Keratinocyte (primary cell): ENCODE measurements at regions not wholly inside any gene's neighbourhood (a gene's known extent, or its start where the extent isn't known, plus 50 kb on each side); places are given as distances from the start of the nearest gene placed in this dataset.

Source experiments
- DNase-seq: peaks from one replicate; pipeline ENCODE4 v3.0.0-alpha.2; 2011; ENCODE audit warnings: low read depth, missing footprints, low spot score
- FAIRE-seq: peaks from 2 replicates; lab custom pipeline; 2011; peaks lifted over from hg19 to GRCh38; lab: Jason Lieb, UNC
- H2AFZ ChIP-seq: 2 replicates; pipeline ENCODE4 v1.6.0; 2012; ENCODE audit warnings: low read length, control low read depth, inconsistent platforms; ENCODE audit not compliant: control insufficient read depth
- H3K27ac ChIP-seq: 2 replicates; pipeline ENCODE4 v1.5.1; 2011; ENCODE audit warnings: low read length; ENCODE audit not compliant: control insufficient read depth, insufficient read depth
- H3K27me3 ChIP-seq: 3 replicates; pipeline ENCODE4 v1.6.0; 2011; ENCODE audit warnings: low read length; ENCODE audit not compliant: control insufficient read depth, insufficient read depth; ENCODE audit errors: extremely low read depth
- H3K36me3 ChIP-seq, 2 experiments: 2 replicates in 1 of 2; 3 replicates in 1 of 2; pipeline ENCODE4 v1.5.1; 2011; ENCODE audit warnings: low read length in 2 of 2, mild to moderate bottlenecking in 1 of 2; ENCODE audit not compliant: control insufficient read depth in 2 of 2, insufficient read depth in 2 of 2; ENCODE audit errors: extremely low read depth in 1 of 2
- H3K4me1 ChIP-seq: 3 replicates; pipeline ENCODE4 v1.5.1; 2011; ENCODE audit warnings: low read length; ENCODE audit not compliant: control insufficient read depth, insufficient read depth; ENCODE audit errors: extremely low read depth
- H3K4me2 ChIP-seq: 3 replicates; pipeline ENCODE4 v1.6.0; 2011; ENCODE audit warnings: low read depth, low read length; ENCODE audit not compliant: control insufficient read depth, insufficient read depth; ENCODE audit errors: extremely low read depth
- H3K4me3 ChIP-seq, 3 experiments: fragments of 200-600 bp in 1 of 3; sonication (generic) in 1 of 3; 2 replicates in 2 of 3; 3 replicates in 1 of 3; pipeline ENCODE4 v1.5.1; 2011 to 2016; ENCODE audit warnings: low read length in 3 of 3, mild to moderate bottlenecking in 3 of 3, control low read depth in 2 of 3, inconsistent platforms in 1 of 3, low read depth in 1 of 3, mixed read lengths in 1 of 3, mixed run types in 1 of 3, moderate library complexity in 1 of 3; ENCODE audit not compliant: control insufficient read depth in 2 of 3, insufficient read depth in 2 of 3; ENCODE audit errors: extremely low read depth in 1 of 3
- H3K79me2 ChIP-seq: 2 replicates; pipeline ENCODE4 v1.6.0; 2012; ENCODE audit warnings: low read length; ENCODE audit not compliant: control insufficient read depth, insufficient read depth
- H3K9ac ChIP-seq: 3 replicates; pipeline ENCODE4 v1.6.0; 2011; ENCODE audit warnings: low read length; ENCODE audit not compliant: control insufficient read depth, insufficient read depth; ENCODE audit errors: extremely low read depth
- H3K9me1 ChIP-seq: 3 replicates; pipeline ENCODE4 v1.6.0; 2011; ENCODE audit warnings: low read length; ENCODE audit not compliant: control insufficient read depth, insufficient read depth; ENCODE audit errors: extremely low read depth
- H3K9me3 ChIP-seq: 2 replicates; pipeline ENCODE4 v1.5.1; 2012; ENCODE audit warnings: low read depth, low read length; ENCODE audit not compliant: control insufficient read depth
- H4K20me1 ChIP-seq: 3 replicates; pipeline ENCODE4 v1.6.0; 2011; ENCODE audit warnings: low read length; ENCODE audit not compliant: control insufficient read depth, insufficient read depth; ENCODE audit errors: extremely low read depth
- EZH2 ChIP-seq: IDR thresholded peaks from one replicate; pipeline ENCODE4 v1.6.1; 2012; ENCODE audit warnings: inconsistent platforms, mild to moderate bottlenecking, low read length, moderate library complexity
- dilution Hi-C: fragments of 300-500 bp; cut with MboI; formaldehyde crosslinking; loops from one replicate; pipeline ENCODE4 v1.7.0; 2020; ENCODE audit warnings: low sequenced_read_pairs; ENCODE audit not compliant: extremely low pct_ligation_motif_present
- TF ChIP-seq, protein P1 (sequence below), 3 experiments: IDR thresholded peaks in 1 of 3; conservative IDR thresholded peaks in 1 of 3; optimal IDR thresholded peaks in 1 of 3; 2 replicates in 2 of 3; 3 replicates in 1 of 3; pipeline versions ENCODE3 to v1.5.1; 2011; ENCODE audit warnings: low read length in 3 of 3, mild to moderate bottlenecking in 3 of 3, moderate library complexity in 2 of 3, control low read depth in 1 of 3, inconsistent platforms in 1 of 3; ENCODE audit not compliant: insufficient read depth in 2 of 3; ENCODE audit errors: extremely low read depth in 1 of 3

DNA sequence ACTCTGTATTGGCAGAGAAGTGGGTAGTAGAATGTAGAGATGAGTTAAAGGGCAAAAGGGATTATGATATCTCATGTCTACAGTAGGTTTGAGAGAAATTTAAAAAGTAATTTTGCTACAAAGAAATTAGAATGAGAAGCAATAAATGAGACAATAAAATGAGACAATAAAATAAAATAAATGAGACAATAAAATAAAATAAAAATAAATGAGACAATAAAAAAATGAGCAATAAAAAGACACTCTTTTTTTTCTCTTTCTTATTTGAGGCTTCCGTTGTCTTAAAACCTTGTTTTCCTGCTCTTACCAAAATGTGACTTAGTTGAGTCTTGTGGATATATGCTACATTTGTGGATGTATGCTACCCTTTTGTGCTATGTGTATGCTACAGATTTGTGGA is 615.4 kb upstream of the PKDCC start:
- Histone ChIP-seq H3K27me3 (no peaks in the 10 kb centered on the region), H2AFZ (no peak overlapping the region), H4K20me1 (no peaks in the 10 kb centered on the region), H3K4me2 (no peak overlapping the region), H3K36me3 (no peaks in the 10 kb centered on the region), H3K9me3 (no peaks in the 10 kb centered on the region), H3K9ac (no peak overlapping the region), H3K4me1 (no peaks in the 10 kb centered on the region), H3K79me2 (no peaks in the 10 kb centered on the region), H3K4me3 (no peak overlapping the region), H3K9me1 (no peaks in the 10 kb centered on the region), H3K27ac (no peak overlapping the region)
- no peak for FAIRE-seq
- dilution Hi-C loops: no loop called here
- DNase-seq: no peak
- TF ChIP-seq EZH2: no peak
- TF ChIP-seq, protein P1, sequence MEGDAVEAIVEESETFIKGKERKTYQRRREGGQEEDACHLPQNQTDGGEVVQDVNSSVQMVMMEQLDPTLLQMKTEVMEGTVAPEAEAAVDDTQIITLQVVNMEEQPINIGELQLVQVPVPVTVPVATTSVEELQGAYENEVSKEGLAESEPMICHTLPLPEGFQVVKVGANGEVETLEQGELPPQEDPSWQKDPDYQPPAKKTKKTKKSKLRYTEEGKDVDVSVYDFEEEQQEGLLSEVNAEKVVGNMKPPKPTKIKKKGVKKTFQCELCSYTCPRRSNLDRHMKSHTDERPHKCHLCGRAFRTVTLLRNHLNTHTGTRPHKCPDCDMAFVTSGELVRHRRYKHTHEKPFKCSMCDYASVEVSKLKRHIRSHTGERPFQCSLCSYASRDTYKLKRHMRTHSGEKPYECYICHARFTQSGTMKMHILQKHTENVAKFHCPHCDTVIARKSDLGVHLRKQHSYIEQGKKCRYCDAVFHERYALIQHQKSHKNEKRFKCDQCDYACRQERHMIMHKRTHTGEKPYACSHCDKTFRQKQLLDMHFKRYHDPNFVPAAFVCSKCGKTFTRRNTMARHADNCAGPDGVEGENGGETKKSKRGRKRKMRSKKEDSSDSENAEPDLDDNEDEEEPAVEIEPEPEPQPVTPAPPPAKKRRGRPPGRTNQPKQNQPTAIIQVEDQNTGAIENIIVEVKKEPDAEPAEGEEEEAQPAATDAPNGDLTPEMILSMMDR (optimal IDR thresholded peaks at IDR 0.05 in 1 of 3, IDR thresholded peaks at IDR 0.05 in 1 of 3, conservative IDR thresholded peaks at IDR 0.05 in 1 of 3; ENCODE audit: extremely low read depth in 1 of 3, insufficient read depth in 2 of 3, low read length in 3 of 3): no peak

DNA sequence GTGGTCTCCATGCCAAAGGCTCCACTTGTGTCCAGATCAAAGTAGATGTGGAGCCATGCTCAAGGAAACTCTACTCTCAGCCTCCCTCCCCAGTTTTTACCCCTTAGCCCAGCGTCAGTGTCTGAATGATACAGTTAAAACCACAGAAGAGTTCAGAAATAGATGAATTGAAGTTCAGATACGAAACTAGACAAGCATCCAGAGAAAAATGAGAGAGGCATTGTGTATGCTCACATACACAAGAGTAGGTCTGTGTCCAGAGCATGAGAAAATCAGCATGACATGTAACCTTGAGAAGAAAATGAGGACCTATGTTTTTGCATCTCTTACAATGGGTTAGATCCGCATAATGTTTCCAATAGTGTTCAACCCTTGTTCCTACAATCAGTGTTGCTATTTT is 612.8 kb upstream of the PKDCC start:
- Histone ChIP-seq H3K4me3 (no peak overlapping the region), H3K9ac (no peak overlapping the region), H2AFZ (no peak overlapping the region), H3K27me3 (no peaks in the 10 kb centered on the region), H3K36me3 (no peaks in the 10 kb centered on the region), H3K4me2 (no peak overlapping the region), H3K9me3 (no peaks in the 10 kb centered on the region), H3K27ac (no peak overlapping the region), H4K20me1 (no peaks in the 10 kb centered on the region), H3K4me1 (no peaks in the 10 kb centered on the region), H3K79me2 (no peaks in the 10 kb centered on the region), H3K9me1 (no peaks in the 10 kb centered on the region)
- TF ChIP-seq, protein P1 (optimal IDR thresholded peaks at IDR 0.05 in 1 of 3, IDR thresholded peaks at IDR 0.05 in 1 of 3, conservative IDR thresholded peaks at IDR 0.05 in 1 of 3; ENCODE audit: extremely low read depth in 1 of 3, insufficient read depth in 2 of 3, low read length in 3 of 3): no peak
- no peak for TF ChIP-seq EZH2
- FAIRE-seq (no peak), DNase-seq (no peak)
- dilution Hi-C loops: no loop called here
